Activated CD8-positive, alpha-beta memory T cell treated with anti-CD3 and anti-CD28 coated beads, Interleukin-2, amount 50 U/mL, for 1 hour (primary cell): ENCODE measurements at regions not wholly inside any gene's neighbourhood (a gene's known extent, or its start where the extent isn't known, plus 50 kb on each side); places are given as distances from the start of the nearest gene placed in this dataset.
"Not testable (repeated sequence)": the region's sequence is repeated elsewhere in the genome, so short reads cannot be mapped to it uniquely, and the experiment has no call there.

Experiments
- DNase-seq: peaks from one replicate; pipeline ENCODE4 v3.0.0-alpha.2; 2020; ENCODE audit errors: extremely low read depth

- no peak for DNase-seq
Observed at GRCh38 chr10:6817770-6818169, 237.7 kb upstream of the PRKCQ start.

GRCh38 chr10:6815346-6815745 is 235.3 kb upstream of the PRKCQ start:
- DNase-seq, result no peak

GRCh38 chr10:6813856-6814255 is 233.8 kb upstream of the PRKCQ start:
- no peak for DNase-seq

- no peak for DNase-seq
Observed at GRCh38 chr10:6813306-6813705, 233.2 kb upstream of the PRKCQ start.

- no peak for DNase-seq
Observed at GRCh38 chr10:6811153-6811552, 231.1 kb upstream of the PRKCQ start.

- DNase-seq, result no peak
Observed at GRCh38 chr10:6803427-6803783, 223.3 kb upstream of the PRKCQ start.

GRCh38 chr10:6802759-6803426 is 222.8 kb upstream of the PRKCQ start:
- DNase-seq, result no peak

- no peak for DNase-seq
Observed at GRCh38 chr10:6796231-6796630, 216.2 kb upstream of the PRKCQ start.

GRCh38 chr10:6795541-6795940 is 215.5 kb upstream of the PRKCQ start:
- no peak for DNase-seq

- not testable (repeated sequence) for DNase-seq
Observed at GRCh38 chr10:6794841-6795240, 214.8 kb upstream of the PRKCQ start.

GRCh38 chr10:6794441-6794840 is 214.4 kb upstream of the PRKCQ start:
- no peak for DNase-seq

- no peak for DNase-seq
Observed at GRCh38 chr10:6788731-6789130, 208.7 kb upstream of the PRKCQ start.

- no peak for DNase-seq
Observed at GRCh38 chr10:6788231-6788630, 208.2 kb upstream of the PRKCQ start.

- DNase-seq, result no peak
Observed at GRCh38 chr10:6787718-6788117, 207.6 kb upstream of the PRKCQ start.

- DNase-seq, result no peak
Observed at GRCh38 chr10:6787091-6787490, 207.0 kb upstream of the PRKCQ start.

- DNase-seq, result no peak
Observed at GRCh38 chr10:6786579-6787031, 206.5 kb upstream of the PRKCQ start.

- DNase-seq, result not testable (repeated sequence)
Observed at GRCh38 chr10:6784429-6784828, 204.4 kb upstream of the PRKCQ start.

GRCh38 chr10:6783471-6783870 is 203.4 kb upstream of the PRKCQ start:
- no peak for DNase-seq

GRCh38 chr10:6782378-6782777 is 202.3 kb upstream of the PRKCQ start:
- no peak for DNase-seq

GRCh38 chr10:6781133-6781770 is 201.2 kb upstream of the PRKCQ start:
- no peak for DNase-seq

- DNase-seq, result no peak
Observed at GRCh38 chr10:6780008-6780677, 200.1 kb upstream of the PRKCQ start.

- no peak for DNase-seq
Observed at GRCh38 chr10:6778992-6779701, 199.1 kb upstream of the PRKCQ start.

- no peak for DNase-seq
Observed at GRCh38 chr10:6776170-6776569, 196.1 kb upstream of the PRKCQ start.
